ACC112 (cell line): ENCODE measurements at regions not wholly inside any gene's neighbourhood (a gene's known extent, or its start where the extent isn't known, plus 50 kb on each side); places are given as distances from the start of the nearest gene placed in this dataset.
"Not testable (repeated sequence)": the region's sequence is repeated elsewhere in the genome, so short reads cannot be mapped to it uniquely, and the experiment has no call there.

ENCODE experiments used
- H2AFZ ChIP-seq: fragments of 200-600 bp; sonication (generic); one replicate; pipeline ENCODE4 v1.6.0; 2017; ENCODE audit warnings: antibody characterized with exemption, low read length; ENCODE audit not compliant: unreplicated experiment
- H3K27ac ChIP-seq: fragments of 200-600 bp; sonication (generic); 2 replicates; pipeline ENCODE4 v1.5.1; 2014; ENCODE audit warnings: low read depth, mild to moderate bottlenecking, antibody characterized with exemption, low read length, moderate library complexity
- H3K27me3 ChIP-seq: fragments of 200-600 bp; sonication (generic); 2 replicates; pipeline ENCODE4 v1.6.1; 2014; ENCODE audit warnings: mild to moderate bottlenecking, antibody characterized with exemption, low read length, moderate library complexity, mixed read lengths; ENCODE audit not compliant: insufficient read depth
- H3K36me3 ChIP-seq: fragments of 200-600 bp; sonication (generic); 2 replicates; pipeline ENCODE4 v1.6.1; 2016; ENCODE audit warnings: mild to moderate bottlenecking, antibody characterized with exemption, low read length, moderate library complexity, mixed read lengths; ENCODE audit not compliant: insufficient read depth
- H3K4me1 ChIP-seq: fragments of 200-600 bp; sonication (generic); one replicate; pipeline ENCODE4 v1.6.1; 2016; ENCODE audit warnings: low read length, mixed read lengths; ENCODE audit not compliant: insufficient read depth, unreplicated experiment, control insufficient read depth
- H3K4me3 ChIP-seq: fragments of 200-600 bp; sonication (generic); 2 replicates; pipeline ENCODE4 v1.5.1; 2014; ENCODE audit warnings: mild to moderate bottlenecking, low read depth, low read length
- H3K79me2 ChIP-seq: fragments of 200-600 bp; sonication (generic); one replicate; pipeline ENCODE4 v1.6.0; 2016; ENCODE audit warnings: low read length; ENCODE audit not compliant: control insufficient read depth, unreplicated experiment, insufficient read depth

DNA sequence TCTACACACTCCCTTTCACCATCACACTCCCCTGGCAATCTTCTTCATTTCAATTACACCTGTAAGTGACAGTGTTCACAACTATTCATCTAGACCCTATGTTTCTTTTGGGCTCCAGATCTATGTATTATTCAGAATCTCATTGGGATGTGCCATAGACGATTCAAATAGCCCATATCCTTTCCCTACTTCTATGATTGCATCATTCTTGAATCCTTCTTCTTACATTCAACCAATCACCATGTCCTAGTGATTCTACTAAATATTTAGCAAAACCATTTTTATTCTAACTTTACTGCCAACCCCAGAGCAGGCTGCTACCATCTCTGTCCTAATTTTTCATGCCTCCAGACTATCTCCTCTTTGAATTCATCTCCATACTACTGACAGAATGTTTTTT, 106.4 kb downstream of the TDRD15 start:
- no peak overlapping the region for H3K4me3 ChIP-seq

DNA sequence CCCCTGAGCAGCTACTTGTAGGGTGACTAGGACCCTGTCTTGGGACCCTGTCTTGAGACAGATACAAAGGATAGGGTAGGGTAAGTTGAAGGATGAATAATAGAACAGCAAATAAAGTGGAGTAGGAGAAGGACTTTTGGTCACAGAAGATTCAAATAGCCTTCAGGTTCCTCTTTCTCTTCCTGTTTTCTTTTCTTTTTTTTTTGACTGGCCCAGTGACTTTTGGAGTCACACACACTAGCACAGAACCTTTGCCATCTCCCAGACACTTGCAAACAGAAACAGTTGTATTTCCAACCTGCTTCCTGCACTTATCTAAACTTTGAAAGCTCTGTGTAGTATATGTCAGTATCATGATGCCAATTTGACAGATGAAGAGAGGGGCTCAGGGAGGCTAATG, 108.2 kb downstream of the TDRD15 start:
- Histone ChIP-seq H3K27me3 (no peaks in the 10 kb centered on the region), H3K4me3 (no peak overlapping the region), H3K4me1 (no peaks in the 10 kb centered on the region), H3K79me2 (no peaks in the 10 kb centered on the region), H3K27ac (no peak overlapping the region), H3K36me3 (no peaks in the 10 kb centered on the region), H2AFZ (no peak overlapping the region)

More for the DNA sequence above, 106.4 kb downstream of the TDRD15 start:
- H3K4me1 ChIP-seq: no peaks in the 10 kb centered on the region
- H3K27me3 ChIP-seq: no peaks in the 10 kb centered on the region
- no peak overlapping the region for H2AFZ ChIP-seq
- H3K27ac ChIP-seq: no peak overlapping the region
- H3K36me3 ChIP-seq: no peaks in the 10 kb centered on the region
- no peaks in the 10 kb centered on the region for H3K79me2 ChIP-seq

DNA sequence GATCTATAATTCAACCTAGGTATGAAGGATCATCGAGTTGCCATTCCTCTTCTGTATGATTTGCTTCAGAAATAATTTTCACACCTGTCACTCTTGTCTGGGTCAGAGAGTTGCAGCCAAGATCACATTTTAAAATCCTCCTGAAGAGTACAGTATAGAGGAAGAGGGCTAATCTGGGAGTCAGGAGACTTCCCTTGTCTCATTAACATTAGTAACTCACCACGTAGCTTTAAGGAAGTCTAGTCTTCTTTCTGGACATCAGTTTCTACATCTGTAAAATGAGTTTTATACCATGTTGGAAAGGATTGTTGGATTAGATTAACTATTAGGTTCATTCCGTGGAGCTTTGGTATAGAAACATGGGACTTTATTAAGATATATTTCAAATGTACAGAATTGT, 109.4 kb downstream of the TDRD15 start:
- H2AFZ ChIP-seq: no peak overlapping the region
- no peaks in the 10 kb centered on the region for H3K36me3 ChIP-seq
- H3K79me2 ChIP-seq: no peaks in the 10 kb centered on the region
- H3K4me3 ChIP-seq: no peak overlapping the region
- H3K4me1 ChIP-seq: no peaks in the 10 kb centered on the region
- H3K27ac ChIP-seq: no peak overlapping the region
- H3K27me3 ChIP-seq: no peaks in the 10 kb centered on the region

DNA sequence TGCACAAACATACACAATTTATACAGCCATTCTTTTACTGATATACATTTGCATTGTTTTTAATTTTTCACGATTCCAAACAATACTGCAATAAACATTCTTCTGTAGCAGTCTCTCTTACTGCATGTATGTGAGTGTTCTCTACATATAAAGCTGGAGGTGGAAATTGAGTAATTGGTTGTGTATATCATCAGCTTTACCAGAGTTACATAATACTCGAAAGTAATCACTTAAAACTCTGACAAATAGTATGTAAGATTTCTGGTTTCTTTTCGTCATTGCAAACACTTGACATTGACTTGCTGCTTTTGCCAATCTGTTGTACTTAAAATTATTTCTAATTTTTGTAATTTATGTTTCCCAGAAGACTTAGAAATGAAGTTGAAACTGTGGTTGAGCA, 110.2 kb downstream of the TDRD15 start:
- no peaks in the 10 kb centered on the region for H3K27me3 ChIP-seq
- H3K27ac ChIP-seq: no peak overlapping the region
- no peaks in the 10 kb centered on the region for H3K4me1 ChIP-seq
- no peaks in the 10 kb centered on the region for H3K36me3 ChIP-seq
- H3K79me2 ChIP-seq: no peaks in the 10 kb centered on the region
- no peak overlapping the region for H3K4me3 ChIP-seq
- H2AFZ ChIP-seq: no peak overlapping the region

DNA sequence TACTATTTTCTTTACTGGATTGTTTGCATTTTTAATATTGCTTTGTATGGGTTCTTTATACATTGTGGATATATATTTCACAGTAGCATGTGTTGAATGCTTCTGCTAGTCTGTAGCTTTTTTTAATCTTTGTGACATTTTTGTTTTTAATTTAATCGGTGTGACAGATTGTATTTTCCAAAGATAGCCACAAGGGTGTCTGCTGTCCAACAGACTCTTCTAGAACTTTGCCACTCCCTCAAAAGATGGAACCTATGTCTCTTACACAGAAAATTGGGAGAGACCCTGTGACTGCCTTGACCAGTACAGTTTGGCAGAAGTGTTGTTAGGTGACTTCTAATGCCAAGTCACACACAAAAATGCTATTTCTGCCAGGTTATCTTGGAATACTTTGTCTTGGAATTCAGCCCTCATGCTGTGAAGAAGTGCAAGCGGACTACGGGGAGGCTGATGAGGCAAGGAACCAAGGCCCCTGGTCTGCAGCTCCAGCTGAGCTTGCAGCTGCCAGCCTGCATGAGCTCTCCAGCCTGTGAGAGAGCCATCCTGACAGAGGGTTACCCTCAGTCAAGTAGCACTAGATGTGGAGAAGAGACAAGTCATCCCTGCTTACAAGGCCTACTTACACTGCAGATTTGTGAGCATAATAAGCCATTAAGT, 110.8 kb downstream of the TDRD15 start:
- Histone ChIP-seq H3K27me3 (no peaks in the 10 kb centered on the region), H3K79me2 (no peaks in the 10 kb centered on the region), H3K36me3 (no peaks in the 10 kb centered on the region), H3K4me3 (no peak overlapping the region), H2AFZ (no peak overlapping the region), H3K4me1 (no peaks in the 10 kb centered on the region), H3K27ac (no peak overlapping the region)

DNA sequence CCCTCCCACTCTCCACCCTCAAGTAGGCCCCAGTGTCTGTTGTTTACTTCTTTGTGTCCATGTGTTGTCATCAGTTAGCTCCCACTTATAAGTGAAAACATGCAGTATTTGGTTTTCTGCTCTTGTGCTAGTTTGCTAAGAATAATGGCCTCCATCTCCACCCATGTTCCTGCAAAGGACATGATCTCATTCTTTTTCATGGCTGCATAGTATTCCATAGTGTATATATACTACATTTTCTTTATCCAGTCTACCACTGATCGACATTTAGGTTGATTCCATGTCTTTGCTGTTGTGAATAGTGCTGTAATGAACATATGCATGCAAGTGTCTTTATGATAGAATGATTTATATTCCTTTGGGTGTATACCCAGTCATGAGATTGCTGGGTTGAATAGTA, 116.0 kb downstream of the TDRD15 start:
- not testable (repeated sequence) for H3K27me3 ChIP-seq, H3K4me1 ChIP-seq, H2AFZ ChIP-seq, H3K36me3 ChIP-seq, H3K4me3 ChIP-seq, H3K27ac ChIP-seq, H3K79me2 ChIP-seq

DNA sequence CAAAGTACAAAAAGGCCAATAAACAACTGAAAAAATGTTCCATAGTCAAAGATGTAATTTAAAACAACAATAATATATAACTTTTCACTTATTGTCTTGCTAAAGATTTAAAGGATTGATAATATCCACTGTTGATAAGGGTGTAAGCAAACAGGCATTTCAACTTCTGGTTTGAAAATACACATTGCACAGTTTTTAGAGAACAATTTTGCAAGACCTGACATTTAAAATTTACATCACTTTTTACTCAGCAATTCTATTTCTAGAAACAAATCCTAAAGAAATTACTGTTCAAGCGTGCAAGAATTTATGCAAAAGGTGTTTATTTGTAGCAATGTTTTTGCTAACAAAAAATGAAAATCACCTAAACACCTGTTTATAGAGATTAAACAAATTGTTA, 120.4 kb downstream of the TDRD15 start:
- H3K79me2 ChIP-seq: no peaks in the 10 kb centered on the region
- H3K36me3 ChIP-seq: no peaks in the 10 kb centered on the region
- no peaks in the 10 kb centered on the region for H3K27me3 ChIP-seq
- H3K27ac ChIP-seq: no peak overlapping the region
- H3K4me1 ChIP-seq: no peaks in the 10 kb centered on the region
- no peak overlapping the region for H2AFZ ChIP-seq
- H3K4me3 ChIP-seq: no peak overlapping the region

DNA sequence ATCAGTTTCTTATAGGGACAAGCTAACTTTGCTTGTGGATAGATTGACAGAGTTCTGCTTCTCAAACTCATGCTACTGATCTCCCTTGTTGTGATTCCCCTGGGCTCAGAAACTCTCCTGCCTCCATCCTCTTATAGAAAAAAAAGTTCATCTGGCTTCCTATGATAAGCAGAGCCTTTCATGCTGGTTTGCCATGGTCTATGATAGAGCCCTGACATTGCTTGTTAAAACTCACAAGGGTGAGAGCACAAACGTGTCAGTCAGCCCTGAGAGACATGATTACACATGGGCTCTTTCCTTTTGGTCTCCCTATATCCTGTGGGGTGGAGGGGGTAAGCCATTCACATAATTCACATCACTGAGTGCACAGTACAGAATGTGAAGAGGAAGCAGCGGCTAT, 121.8 kb downstream of the TDRD15 start:
- Histone ChIP-seq H3K4me3 (no peak overlapping the region), H2AFZ (no peak overlapping the region), H3K27ac (no peak overlapping the region), H3K4me1 (no peaks in the 10 kb centered on the region), H3K79me2 (no peaks in the 10 kb centered on the region), H3K36me3 (no peaks in the 10 kb centered on the region), H3K27me3 (no peaks in the 10 kb centered on the region)

DNA sequence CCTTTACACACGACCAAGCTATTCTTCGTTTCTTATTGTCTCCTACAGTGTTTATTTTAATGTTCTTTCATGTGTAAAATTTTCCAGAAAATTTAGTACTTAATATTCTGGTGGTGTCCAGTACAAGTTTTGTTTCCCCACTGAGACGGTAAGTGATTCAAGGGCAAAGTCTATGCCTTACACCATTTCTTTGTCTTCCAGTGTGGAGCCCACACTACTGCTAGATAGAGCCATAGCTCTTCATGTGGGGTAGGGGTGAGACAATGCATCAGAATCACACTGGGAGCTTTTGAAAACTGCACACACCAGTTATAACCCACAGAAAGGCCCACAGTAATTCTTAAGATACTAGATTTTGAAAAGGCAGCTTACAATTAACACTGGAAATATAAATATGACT, 125.6 kb downstream of the TDRD15 start:
- no peak overlapping the region for H2AFZ ChIP-seq
- H3K79me2 ChIP-seq: no peaks in the 10 kb centered on the region
- H3K4me1 ChIP-seq: no peaks in the 10 kb centered on the region
- H3K27ac ChIP-seq: no peak overlapping the region
- no peaks in the 10 kb centered on the region for H3K27me3 ChIP-seq
- H3K4me3 ChIP-seq: no peak overlapping the region
- no peaks in the 10 kb centered on the region for H3K36me3 ChIP-seq

DNA sequence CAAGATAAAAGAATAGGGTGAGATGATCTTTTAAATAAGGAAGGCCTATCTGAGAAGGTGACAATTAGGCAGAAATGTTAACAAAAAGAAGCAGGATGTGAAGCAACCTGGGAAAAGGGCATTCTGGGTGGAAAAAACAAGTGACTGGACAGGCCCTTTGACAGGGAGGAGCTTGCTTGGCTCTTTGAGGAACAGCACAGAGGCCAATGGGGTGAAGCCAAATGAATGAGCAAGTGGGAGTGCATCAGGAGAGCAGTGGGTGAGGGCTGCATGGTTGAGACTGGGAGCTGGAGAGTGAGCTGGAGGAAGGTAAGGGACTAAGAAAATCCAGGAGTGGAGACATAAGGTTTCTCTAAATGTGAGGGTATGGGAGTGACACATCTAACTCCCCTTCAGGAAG, 126.9 kb downstream of the TDRD15 start:
- Histone ChIP-seq H3K4me3 (no peak overlapping the region), H3K79me2 (no peaks in the 10 kb centered on the region), H3K36me3 (no peaks in the 10 kb centered on the region), H3K4me1 (no peaks in the 10 kb centered on the region), H3K27ac (no peak overlapping the region), H3K27me3 (no peaks in the 10 kb centered on the region), H2AFZ (no peak overlapping the region)

DNA sequence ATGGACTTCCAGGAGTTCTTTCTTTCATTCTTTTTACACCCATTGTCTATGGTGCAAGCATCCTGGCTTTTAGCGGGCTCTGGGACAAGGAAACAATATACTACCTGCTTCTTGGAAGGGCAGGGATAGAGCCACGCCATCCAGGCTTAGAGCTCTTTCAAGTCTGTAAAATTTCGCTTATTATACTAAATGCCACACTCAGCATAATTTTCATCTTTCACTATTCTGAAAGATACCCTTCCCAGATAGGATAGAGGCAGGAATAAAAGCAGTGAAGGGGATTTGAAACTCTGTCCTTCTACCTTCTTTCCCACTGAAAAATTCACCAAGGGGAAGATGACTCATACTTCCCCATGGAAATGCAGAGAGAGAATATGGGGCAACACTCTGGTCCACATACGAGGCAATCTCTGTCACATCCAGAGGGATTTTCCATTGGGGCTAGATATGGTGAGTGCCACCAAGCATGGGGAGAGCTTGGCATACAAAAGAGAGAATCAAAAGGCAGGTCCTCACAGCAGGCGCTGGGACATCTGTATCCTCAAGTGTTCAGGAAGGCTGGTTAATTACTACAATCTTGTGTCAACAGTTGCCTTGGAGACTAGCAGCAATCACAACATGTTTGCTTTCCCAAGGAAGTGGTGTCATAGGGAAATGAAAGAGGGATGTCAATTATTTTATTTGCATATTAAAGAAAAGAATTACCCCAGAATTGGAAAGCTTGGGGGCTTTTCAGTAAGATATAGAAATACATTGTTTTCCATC, 127.6 kb downstream of the TDRD15 start:
- no peak overlapping the region for H3K27ac ChIP-seq
- no peaks in the 10 kb centered on the region for H3K27me3 ChIP-seq
- H2AFZ ChIP-seq: no peak overlapping the region
- H3K4me3 ChIP-seq: no peak overlapping the region
- H3K79me2 ChIP-seq: no peaks in the 10 kb centered on the region
- H3K36me3 ChIP-seq: no peaks in the 10 kb centered on the region
- H3K4me1 ChIP-seq: no peaks in the 10 kb centered on the region
